Body of pancreas (tissue), 4 donors: ENCODE measurements at regions not wholly inside any gene's neighbourhood (a gene's known extent, or its start where the extent isn't known, plus 50 kb on each side); places are given as distances from the start of the nearest gene placed in this dataset.

Experiments
- ATAC-seq: fragments of 150-250 bp; one replicate; pipeline ENCODE4 v1.9.1; 2016
- DNase-seq, 4 donors: peaks; one replicate each; pipeline ENCODE4 v3.0.0-alpha.2; 2019
- H3K27ac ChIP-seq, 4 donors: fragments of 200-600 bp; sonication (generic); 1 replicate in 3 of 4; 2 replicates in 1 of 4; pipeline versions ENCODE4 v1.5.1 to v1.6.1; 2016 to 2019; ENCODE audit warnings: mild to moderate bottlenecking in 1 of 4, mixed read lengths in 1 of 4, moderate library complexity in 1 of 4
- H3K27me3 ChIP-seq, 2 donors: fragments of 200-600 bp; sonication (generic); one replicate each; pipeline ENCODE4 v1.6.0; 2016; ENCODE audit warnings: mild to moderate bottlenecking in 1 of 2
- H3K36me3 ChIP-seq, 2 donors: fragments of 200-600 bp; sonication (generic); replicated peaks in 1 of 2; 2 replicates each; pipeline ENCODE4 v1.5.1; 2016; ENCODE audit warnings: low read depth in 2 of 2; ENCODE audit not compliant: insufficient read depth in 1 of 2
- H3K4me1 ChIP-seq: fragments of 200-600 bp; sonication (generic); one replicate; pipeline ENCODE4 v1.6.0; 2016
- H3K4me3 ChIP-seq, 2 donors: fragments of 200-600 bp; sonication (generic); 1 replicate in 1 of 2; 2 replicates in 1 of 2; pipeline ENCODE4 v1.5.1; 2016 to 2019
- H3K9me3 ChIP-seq, 3 donors: fragments of 200-600 bp; sonication (generic); 1 replicate in 2 of 3; 2 replicates in 1 of 3; pipeline ENCODE4 v1.5.1; 2016
- CTCF ChIP-seq, 7 experiments: fragments of 450-650 bp in 4 of 7; fragments of 200-600 bp in 3 of 7; sonication (generic) in 3 of 7; IDR thresholded peaks; one replicate each; pipeline ENCODE4 v1.5.1; 2016 to 2019; ENCODE audit warnings: antibody characterized with exemption in 7 of 7
- POLR2A ChIP-seq, 3 donors: fragments of 450-650 bp; IDR thresholded peaks; one replicate each; pipeline ENCODE4 v1.6.1; 2016; ENCODE audit warnings: antibody characterized with exemption in 3 of 3, mild to moderate bottlenecking in 2 of 3
- WGBS, 2 donors: methylation state at CpG; one replicate each; pipeline ENCODE4 v1.1.5; 2017; 5-methylcytosine and 5-hydroxymethylcytosine counted together
- intact Hi-C: fragments of 100-400 bp; cut with DNase I; formaldehyde crosslinking; loops from one replicate; pipeline ENCODE4 v1.15.1; 2023

- ATAC-seq (no peak), DNase-seq (no peak)
- no peak for TF ChIP-seq POLR2A (IDR thresholded peaks at IDR 0.05)
- no peak for TF ChIP-seq CTCF (IDR thresholded peaks at IDR 0.05)
- Histone ChIP-seq H3K36me3 (no peaks in the 10 kb centered on the region), H3K27ac (no peak overlapping the region), H3K9me3 (peaks cover 0 to 11% (median 0%) of the 10 kb centered on the region in 3 donors), H3K4me1 (no peaks in the 10 kb centered on the region), H3K27me3 (no peaks in the 10 kb centered on the region), H3K4me3 (no peak overlapping the region)
- 54 to 76% methylated on average over 11 to 12 of the region's 12 CpGs for WGBS, 2 donors
- intact Hi-C loops = no loop called here
Observed at GRCh38 chr3:127351775-127352350, 64.0 kb upstream of the PRR20G start.

GRCh38 chr3:127351321-127351720 lies 63.5 kb upstream of the PRR20G start:
- no peak overlapping the region for H3K27ac ChIP-seq
- intact Hi-C loops = no loop called here
- H3K4me3 ChIP-seq = no peak overlapping the region
- DNase-seq (no peak), ATAC-seq (no peak)
- TF ChIP-seq POLR2A (IDR thresholded peaks at IDR 0.05) (no peak), CTCF (IDR thresholded peaks at IDR 0.05) (no peak)
- H3K27me3 ChIP-seq = no peaks in the 10 kb centered on the region
- no peaks in the 10 kb centered on the region for H3K4me1 ChIP-seq
- peaks cover 0 to 6% (median 0%) of the 10 kb centered on the region in 3 donors for H3K9me3 ChIP-seq
- no peaks in the 10 kb centered on the region for H3K36me3 ChIP-seq
- WGBS, 2 donors = 65 to 69% methylated on average over 10 of the region's 10 CpGs

DNA sequence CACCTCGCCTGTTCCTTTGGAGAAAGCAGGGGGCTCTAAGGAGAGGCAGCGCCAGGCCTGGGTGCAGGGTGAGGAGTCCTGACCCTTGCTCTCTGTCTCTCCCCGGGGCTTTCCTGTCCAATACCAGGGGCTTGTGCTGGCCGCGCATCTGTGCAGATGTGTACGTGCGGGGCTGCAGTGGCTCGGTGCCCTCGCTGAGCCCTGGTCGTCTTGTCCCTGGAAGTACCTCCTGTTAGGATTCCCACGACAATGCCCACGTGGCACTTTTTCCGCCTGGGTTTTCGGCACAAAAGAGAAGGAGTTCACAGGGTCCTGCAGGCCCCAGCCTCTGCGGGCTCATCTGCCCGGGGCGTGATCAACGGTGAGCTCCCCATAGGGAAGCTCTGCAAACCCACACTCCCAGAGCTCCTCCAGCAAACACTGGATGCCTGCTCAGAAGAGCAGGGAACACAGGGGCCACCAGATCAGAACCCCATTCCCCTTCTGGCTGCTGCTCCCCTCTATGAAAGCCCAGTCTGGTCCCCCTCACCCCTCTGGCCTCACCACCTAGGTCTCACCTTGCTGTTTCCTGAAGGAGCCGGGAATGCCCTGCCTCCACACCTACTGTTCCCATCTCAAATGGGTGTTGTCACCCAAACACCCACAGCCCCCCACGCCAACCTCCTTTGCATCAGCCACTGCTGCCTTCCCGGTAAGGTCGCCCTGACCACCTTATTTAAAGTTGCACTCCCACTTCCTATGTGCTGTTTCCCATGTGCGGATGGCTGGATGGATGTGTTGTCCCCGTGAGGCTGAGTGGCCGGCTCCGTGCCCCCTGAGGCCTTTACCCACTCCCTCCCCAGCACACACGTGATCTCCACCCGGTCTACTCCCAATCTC lies 62.6 kb upstream of the PRR20G start:
- Histone ChIP-seq H3K4me3 (no peak overlapping the region), H3K36me3 (no peaks in the 10 kb centered on the region), H3K4me1 (no peaks in the 10 kb centered on the region), H3K27ac (no peak overlapping the region), H3K9me3 (no peaks in the 10 kb centered on the region), H3K27me3 (no peaks in the 10 kb centered on the region)
- 67 to 80% methylated on average over 13 to 28 of the region's 28 CpGs for WGBS, 2 donors
- intact Hi-C loops = no loop called here
- DNase-seq (no peak), ATAC-seq (no peak)
- TF ChIP-seq POLR2A (IDR thresholded peaks at IDR 0.05) (no peak), CTCF (IDR thresholded peaks at IDR 0.05) (no peak)

DNA sequence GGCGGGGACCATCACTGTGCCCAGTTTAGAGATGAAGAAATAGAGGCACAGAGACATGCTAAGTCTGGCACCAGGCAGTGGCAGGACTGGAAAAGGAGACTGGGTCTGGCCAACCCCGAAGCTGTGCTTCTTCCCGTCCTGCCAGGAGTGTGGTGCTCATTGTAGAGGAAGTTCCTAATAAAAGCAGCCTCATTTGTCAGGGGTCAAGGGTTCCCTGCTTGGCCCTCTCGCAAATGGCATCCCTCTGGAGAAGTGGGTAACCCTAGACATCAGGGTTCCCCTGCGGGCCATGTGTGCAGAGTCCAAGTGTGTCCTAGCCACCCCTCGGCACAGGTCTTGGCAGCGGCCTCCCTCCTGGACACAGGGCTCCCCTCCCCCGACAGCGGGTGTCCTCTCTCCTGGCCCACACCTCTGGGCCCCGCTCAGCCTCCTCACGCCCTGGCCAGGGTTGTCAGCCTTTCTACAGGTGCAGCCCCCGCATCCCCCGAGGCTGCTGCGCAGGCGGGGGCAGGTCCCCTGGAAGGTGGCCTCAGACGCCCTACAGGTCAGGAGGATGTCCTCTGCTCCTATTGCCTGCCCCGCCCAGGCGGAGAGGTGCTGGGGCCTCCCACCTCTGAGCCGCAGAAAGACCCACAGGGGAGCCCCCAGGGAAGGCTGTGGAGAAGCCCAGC lies 61.8 kb upstream of the PRR20G start:
- TF ChIP-seq POLR2A (IDR thresholded peaks at IDR 0.05) (no peak), CTCF (IDR thresholded peaks at IDR 0.05) (no peak)
- WGBS, 2 donors = 72 to 73% methylated on average over 15 to 19 of the region's 19 CpGs
- H3K36me3 ChIP-seq = no peaks in the 10 kb centered on the region
- no peak for DNase-seq
- intact Hi-C loops = no loop called here
- H3K4me1 ChIP-seq = no peaks in the 10 kb centered on the region
- H3K9me3 ChIP-seq = no peaks in the 10 kb centered on the region
- H3K27me3 ChIP-seq = no peaks in the 10 kb centered on the region
- ATAC-seq = no peak
- no peak overlapping the region for H3K4me3 ChIP-seq
- H3K27ac ChIP-seq = no peak overlapping the region
